ENCODE measurements at regions not wholly inside any gene's neighbourhood (a gene's known extent, or its start where the extent isn't known, plus 50 kb on each side); places are given as distances from the start of the nearest gene placed in this dataset.

DNA sequence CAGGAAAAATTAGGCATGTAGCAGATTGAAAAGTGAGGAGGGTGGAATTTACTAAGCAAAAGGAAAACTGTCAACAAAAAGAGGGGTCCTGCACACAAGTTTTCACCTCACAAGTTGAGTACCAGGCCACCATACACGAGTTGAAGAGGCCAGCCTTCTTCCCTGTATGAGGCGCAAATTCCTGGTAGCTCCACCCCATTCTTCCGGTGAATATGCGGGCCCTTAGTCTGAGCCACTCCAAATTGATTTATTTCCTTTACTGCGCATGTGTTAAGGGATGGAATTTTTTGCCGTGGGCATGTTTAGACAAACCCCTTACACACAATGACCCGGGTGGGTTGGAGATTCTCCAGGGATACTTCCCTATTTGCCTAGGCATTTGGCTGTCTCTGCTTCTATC, 942.1 kb upstream of the GRIA3 start:
- POLR2A ChIA-PET, result no interaction called here
- H3K4me1 ChIP-seq (ENCODE audit: control insufficient read depth, insufficient read depth, low read length), result no peaks in the 10 kb centered on the region

DNA sequence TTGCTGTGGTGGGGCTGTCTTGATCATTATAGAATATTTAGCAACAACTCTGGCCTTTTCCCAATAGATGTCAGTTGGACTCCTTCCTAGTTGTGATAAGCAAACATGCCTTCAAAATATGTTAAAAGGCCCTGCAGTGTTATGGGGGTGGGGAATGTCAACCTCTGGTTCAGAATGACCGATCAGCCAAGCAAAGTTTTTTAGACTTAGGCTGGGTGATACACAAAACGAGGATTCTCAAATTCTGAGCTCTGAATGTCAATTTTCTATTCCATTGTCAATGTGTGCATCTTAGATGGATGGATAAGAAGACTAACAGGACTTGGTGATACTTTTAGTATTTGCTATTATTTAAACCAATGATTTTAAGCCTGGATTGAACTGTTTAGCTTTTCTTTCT, 940.0 kb upstream of the GRIA3 start:
- no peaks in the 10 kb centered on the region for H3K4me1 ChIP-seq (ENCODE audit: control insufficient read depth, insufficient read depth, low read length)

More for the DNA sequence above, 942.1 kb upstream of the GRIA3 start:
- H3K36me3 ChIP-seq (ENCODE audit: control insufficient read depth in 2 of 2, insufficient read depth in 1 of 2, low read length in 2 of 2), result no peaks in the 10 kb centered on the region
- no peak overlapping the region for H3K4me3 ChIP-seq (ENCODE audit: low read depth, low read length)
- TF ChIP-seq, protein P1, sequence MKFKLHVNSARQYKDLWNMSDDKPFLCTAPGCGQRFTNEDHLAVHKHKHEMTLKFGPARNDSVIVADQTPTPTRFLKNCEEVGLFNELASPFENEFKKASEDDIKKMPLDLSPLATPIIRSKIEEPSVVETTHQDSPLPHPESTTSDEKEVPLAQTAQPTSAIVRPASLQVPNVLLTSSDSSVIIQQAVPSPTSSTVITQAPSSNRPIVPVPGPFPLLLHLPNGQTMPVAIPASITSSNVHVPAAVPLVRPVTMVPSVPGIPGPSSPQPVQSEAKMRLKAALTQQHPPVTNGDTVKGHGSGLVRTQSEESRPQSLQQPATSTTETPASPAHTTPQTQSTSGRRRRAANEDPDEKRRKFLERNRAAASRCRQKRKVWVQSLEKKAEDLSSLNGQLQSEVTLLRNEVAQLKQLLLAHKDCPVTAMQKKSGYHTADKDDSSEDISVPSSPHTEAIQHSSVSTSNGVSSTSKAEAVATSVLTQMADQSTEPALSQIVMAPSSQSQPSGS (tag by site-specific recombination; IDR thresholded peaks at IDR 0.05; ENCODE audit: low read depth), result no peak
- TF ChIP-seq ZNF146 (tag by site-specific recombination; IDR thresholded peaks at IDR 0.05) (no peak), ZNF843 (tag by site-specific recombination; IDR thresholded peaks at IDR 0.05) (no peak), ZBTB7A (tag by site-specific recombination; IDR thresholded peaks at IDR 0.05; ENCODE audit: low read depth) (no peak), ZNF791 (tag by site-specific recombination; IDR thresholded peaks at IDR 0.05) (no peak)
- TF ChIP-seq, protein P2, sequence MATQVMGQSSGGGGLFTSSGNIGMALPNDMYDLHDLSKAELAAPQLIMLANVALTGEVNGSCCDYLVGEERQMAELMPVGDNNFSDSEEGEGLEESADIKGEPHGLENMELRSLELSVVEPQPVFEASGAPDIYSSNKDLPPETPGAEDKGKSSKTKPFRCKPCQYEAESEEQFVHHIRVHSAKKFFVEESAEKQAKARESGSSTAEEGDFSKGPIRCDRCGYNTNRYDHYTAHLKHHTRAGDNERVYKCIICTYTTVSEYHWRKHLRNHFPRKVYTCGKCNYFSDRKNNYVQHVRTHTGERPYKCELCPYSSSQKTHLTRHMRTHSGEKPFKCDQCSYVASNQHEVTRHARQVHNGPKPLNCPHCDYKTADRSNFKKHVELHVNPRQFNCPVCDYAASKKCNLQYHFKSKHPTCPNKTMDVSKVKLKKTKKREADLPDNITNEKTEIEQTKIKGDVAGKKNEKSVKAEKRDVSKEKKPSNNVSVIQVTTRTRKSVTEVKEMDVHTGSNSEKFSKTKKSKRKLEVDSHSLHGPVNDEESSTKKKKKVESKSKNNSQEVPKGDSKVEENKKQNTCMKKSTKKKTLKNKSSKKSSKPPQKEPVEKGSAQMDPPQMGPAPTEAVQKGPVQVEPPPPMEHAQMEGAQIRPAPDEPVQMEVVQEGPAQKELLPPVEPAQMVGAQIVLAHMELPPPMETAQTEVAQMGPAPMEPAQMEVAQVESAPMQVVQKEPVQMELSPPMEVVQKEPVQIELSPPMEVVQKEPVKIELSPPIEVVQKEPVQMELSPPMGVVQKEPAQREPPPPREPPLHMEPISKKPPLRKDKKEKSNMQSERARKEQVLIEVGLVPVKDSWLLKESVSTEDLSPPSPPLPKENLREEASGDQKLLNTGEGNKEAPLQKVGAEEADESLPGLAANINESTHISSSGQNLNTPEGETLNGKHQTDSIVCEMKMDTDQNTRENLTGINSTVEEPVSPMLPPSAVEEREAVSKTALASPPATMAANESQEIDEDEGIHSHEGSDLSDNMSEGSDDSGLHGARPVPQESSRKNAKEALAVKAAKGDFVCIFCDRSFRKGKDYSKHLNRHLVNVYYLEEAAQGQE (tag by site-specific recombination; IDR thresholded peaks at IDR 0.05), result no peak
- TF ChIP-seq, protein P3, sequence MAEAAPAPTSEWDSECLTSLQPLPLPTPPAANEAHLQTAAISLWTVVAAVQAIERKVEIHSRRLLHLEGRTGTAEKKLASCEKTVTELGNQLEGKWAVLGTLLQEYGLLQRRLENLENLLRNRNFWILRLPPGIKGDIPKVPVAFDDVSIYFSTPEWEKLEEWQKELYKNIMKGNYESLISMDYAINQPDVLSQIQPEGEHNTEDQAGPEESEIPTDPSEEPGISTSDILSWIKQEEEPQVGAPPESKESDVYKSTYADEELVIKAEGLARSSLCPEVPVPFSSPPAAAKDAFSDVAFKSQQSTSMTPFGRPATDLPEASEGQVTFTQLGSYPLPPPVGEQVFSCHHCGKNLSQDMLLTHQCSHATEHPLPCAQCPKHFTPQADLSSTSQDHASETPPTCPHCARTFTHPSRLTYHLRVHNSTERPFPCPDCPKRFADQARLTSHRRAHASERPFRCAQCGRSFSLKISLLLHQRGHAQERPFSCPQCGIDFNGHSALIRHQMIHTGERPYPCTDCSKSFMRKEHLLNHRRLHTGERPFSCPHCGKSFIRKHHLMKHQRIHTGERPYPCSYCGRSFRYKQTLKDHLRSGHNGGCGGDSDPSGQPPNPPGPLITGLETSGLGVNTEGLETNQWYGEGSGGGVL (tag by site-specific recombination; IDR thresholded peaks at IDR 0.05), result no peak
- TF ChIP-seq, protein P4, sequence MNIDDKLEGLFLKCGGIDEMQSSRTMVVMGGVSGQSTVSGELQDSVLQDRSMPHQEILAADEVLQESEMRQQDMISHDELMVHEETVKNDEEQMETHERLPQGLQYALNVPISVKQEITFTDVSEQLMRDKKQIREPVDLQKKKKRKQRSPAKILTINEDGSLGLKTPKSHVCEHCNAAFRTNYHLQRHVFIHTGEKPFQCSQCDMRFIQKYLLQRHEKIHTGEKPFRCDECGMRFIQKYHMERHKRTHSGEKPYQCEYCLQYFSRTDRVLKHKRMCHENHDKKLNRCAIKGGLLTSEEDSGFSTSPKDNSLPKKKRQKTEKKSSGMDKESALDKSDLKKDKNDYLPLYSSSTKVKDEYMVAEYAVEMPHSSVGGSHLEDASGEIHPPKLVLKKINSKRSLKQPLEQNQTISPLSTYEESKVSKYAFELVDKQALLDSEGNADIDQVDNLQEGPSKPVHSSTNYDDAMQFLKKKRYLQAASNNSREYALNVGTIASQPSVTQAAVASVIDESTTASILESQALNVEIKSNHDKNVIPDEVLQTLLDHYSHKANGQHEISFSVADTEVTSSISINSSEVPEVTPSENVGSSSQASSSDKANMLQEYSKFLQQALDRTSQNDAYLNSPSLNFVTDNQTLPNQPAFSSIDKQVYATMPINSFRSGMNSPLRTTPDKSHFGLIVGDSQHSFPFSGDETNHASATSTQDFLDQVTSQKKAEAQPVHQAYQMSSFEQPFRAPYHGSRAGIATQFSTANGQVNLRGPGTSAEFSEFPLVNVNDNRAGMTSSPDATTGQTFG (tag by site-specific recombination; IDR thresholded peaks at IDR 0.05; ENCODE audit: borderline replicate concordance), result no peak
- H3K9me3 ChIP-seq (ENCODE audit: control insufficient read depth, insufficient read depth, low read depth, low read length), result no peaks in the 10 kb centered on the region
- CTCF ChIA-PET, result no interaction called here
- no peak overlapping the region for H3K27ac ChIP-seq (ENCODE audit: extremely low read depth, low read depth, low read length)

More for the DNA sequence above, 940.0 kb upstream of the GRIA3 start:
- no peak overlapping the region for H3K27ac ChIP-seq (ENCODE audit: extremely low read depth, low read depth, low read length)
- CTCF ChIA-PET, result no interaction called here
- no peaks in the 10 kb centered on the region for H3K36me3 ChIP-seq (ENCODE audit: control insufficient read depth in 2 of 2, insufficient read depth in 1 of 2, low read length in 2 of 2)
- POLR2A ChIA-PET, result no interaction called here
- H3K4me3 ChIP-seq (ENCODE audit: low read depth, low read length), result no peak overlapping the region
- TF ChIP-seq, protein P5, sequence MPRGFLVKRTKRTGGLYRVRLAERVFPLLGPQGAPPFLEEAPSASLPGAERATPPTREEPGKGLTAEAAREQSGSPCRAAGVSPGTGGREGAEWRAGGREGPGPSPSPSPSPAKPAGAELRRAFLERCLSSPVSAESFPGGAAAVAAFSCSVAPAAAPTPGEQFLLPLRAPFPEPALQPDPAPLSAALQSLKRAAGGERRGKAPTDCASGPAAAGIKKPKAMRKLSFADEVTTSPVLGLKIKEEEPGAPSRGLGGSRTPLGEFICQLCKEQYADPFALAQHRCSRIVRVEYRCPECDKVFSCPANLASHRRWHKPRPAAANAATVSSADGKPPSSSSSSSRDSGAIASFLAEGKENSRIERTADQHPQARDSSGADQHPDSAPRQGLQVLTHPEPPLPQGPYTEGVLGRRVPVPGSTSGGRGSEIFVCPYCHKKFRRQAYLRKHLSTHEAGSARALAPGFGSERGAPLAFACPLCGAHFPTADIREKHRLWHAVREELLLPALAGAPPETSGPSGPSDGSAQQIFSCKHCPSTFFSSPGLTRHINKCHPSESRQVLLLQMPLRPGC (tag by site-specific recombination; IDR thresholded peaks at IDR 0.05), result no peak
- no peak for TF ChIP-seq ZNF768 (tag by site-specific recombination; IDR thresholded peaks at IDR 0.05)
- no peak for TF ChIP-seq SP7 (tag by site-specific recombination; IDR thresholded peaks at IDR 0.05)
- TF ChIP-seq ZNF324 (tag by site-specific recombination; IDR thresholded peaks at IDR 0.05), result no peak
- no peak for TF ChIP-seq ZNF529 (tag by site-specific recombination; IDR thresholded peaks at IDR 0.05; ENCODE audit: insufficient replicate concordance)
- TF ChIP-seq, protein P6, sequence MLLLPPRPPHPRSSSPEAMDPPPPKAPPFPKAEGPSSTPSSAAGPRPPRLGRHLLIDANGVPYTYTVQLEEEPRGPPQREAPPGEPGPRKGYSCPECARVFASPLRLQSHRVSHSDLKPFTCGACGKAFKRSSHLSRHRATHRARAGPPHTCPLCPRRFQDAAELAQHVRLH (tag by site-specific recombination; IDR thresholded peaks at IDR 0.05), result no peak
- no peak for TF ChIP-seq ZBTB17 (tag by site-specific recombination; IDR thresholded peaks at IDR 0.05)
- TF ChIP-seq ZNF174 (tag by site-specific recombination; IDR thresholded peaks at IDR 0.05), result no peak
- no peaks in the 10 kb centered on the region for H3K9me3 ChIP-seq (ENCODE audit: control insufficient read depth, insufficient read depth, low read depth, low read length)
